DOHH2 (cell line): ENCODE measurements at regions not wholly inside any gene's neighbourhood (a gene's known extent, or its start where the extent isn't known, plus 50 kb on each side); places are given as distances from the start of the nearest gene placed in this dataset.

Experiments used
- H3F3A ChIP-seq: fragments of 200-600 bp; sonication (generic), shearing (Covaris generic); 2 replicates; pipeline ENCODE4 v1.6.0; 2016; ENCODE audit warnings: antibody characterized with exemption, mild to moderate bottlenecking; ENCODE audit not compliant: control insufficient read depth, insufficient read depth
- H3K27ac ChIP-seq: fragments of 200-600 bp; sonication (generic); 2 replicates; pipeline ENCODE4 v1.5.1; 2014; ENCODE audit warnings: low read depth, mild to moderate bottlenecking, low read length, moderate library complexity
- H3K27me3 ChIP-seq: fragments of 200-600 bp; sonication (generic); 2 replicates; pipeline ENCODE4 v1.6.1; 2014; ENCODE audit warnings: mild to moderate bottlenecking, low read length, mixed read lengths; ENCODE audit not compliant: control insufficient read depth
- H3K36me3 ChIP-seq: fragments of 200-600 bp; sonication (generic); 2 replicates; pipeline ENCODE4 v1.6.1; 2014; ENCODE audit warnings: mild to moderate bottlenecking, low read length, moderate library complexity, mixed read lengths; ENCODE audit not compliant: control insufficient read depth
- H3K4me1 ChIP-seq: fragments of 200-600 bp; sonication (generic); 2 replicates; pipeline ENCODE4 v1.6.1; 2014; ENCODE audit warnings: mild to moderate bottlenecking, low read length, mixed read lengths; ENCODE audit not compliant: control insufficient read depth
- H3K4me2 ChIP-seq: fragments of 200-600 bp; sonication (generic); 2 replicates; pipeline ENCODE4 v1.6.0; 2014; ENCODE audit warnings: mild to moderate bottlenecking, low read length, moderate library complexity
- H3K4me3 ChIP-seq: fragments of 200-600 bp; sonication (generic); 2 replicates; pipeline ENCODE4 v1.5.1; 2014; ENCODE audit warnings: mild to moderate bottlenecking, low read length, mixed read lengths
- H3K79me2 ChIP-seq: fragments of 200-600 bp; sonication (generic); 2 replicates; pipeline ENCODE4 v1.6.1; 2014; ENCODE audit warnings: mild to moderate bottlenecking, low read length, mixed read lengths; ENCODE audit not compliant: control insufficient read depth
- H3K9me2 ChIP-seq: fragments of 200-600 bp; sonication (generic); replicated peaks from 2 replicates; pipeline ENCODE4 v1.6.1; 2014; ENCODE audit warnings: mild to moderate bottlenecking, low read length, mixed read lengths; ENCODE audit not compliant: control insufficient read depth
- H3K9me3 ChIP-seq: fragments of 200-600 bp; sonication (generic); 2 replicates; pipeline ENCODE4 v1.6.1; 2014; ENCODE audit warnings: antibody characterized with exemption, low read length, mixed read lengths; ENCODE audit not compliant: control insufficient read depth, insufficient read depth
- H4K20me1 ChIP-seq: fragments of 200-600 bp; sonication (generic); 2 replicates; pipeline ENCODE4 v1.6.0; 2014; ENCODE audit warnings: low read depth, mild to moderate bottlenecking, antibody characterized with exemption, low read length, moderate library complexity; ENCODE audit not compliant: control insufficient read depth, insufficient read depth
- CTCF ChIP-seq: fragments of 200-600 bp; sonication (generic); IDR thresholded peaks from one replicate; pipeline ENCODE4 v1.5.1; 2014; ENCODE audit warnings: antibody characterized with exemption, mild to moderate bottlenecking, low read depth, low read length; ENCODE audit not compliant: poor library complexity, severe bottlenecking
- EZH2phosphoT487 ChIP-seq: fragments of 200-600 bp; sonication (generic); IDR thresholded peaks from 2 replicates; pipeline ENCODE4 v1.6.1; 2017; ENCODE audit warnings: borderline replicate concordance, mild to moderate bottlenecking, antibody characterized with exemption, low read length, moderate library complexity, mixed read lengths

GRCh38 chr3:168427156-168427555 lies 331.4 kb upstream of the GOLIM4 start:
- no peaks in the 10 kb centered on the region for H3F3A ChIP-seq
- no peaks in the 10 kb centered on the region for H3K4me1 ChIP-seq
- no peak overlapping the region for H3K4me2 ChIP-seq
- no peak for TF ChIP-seq CTCF
- TF ChIP-seq EZH2phosphoT487 = no peak
- H3K27ac ChIP-seq = no peak overlapping the region
- H3K4me3 ChIP-seq = no peak overlapping the region
- H3K79me2 ChIP-seq = no peaks in the 10 kb centered on the region
- H3K27me3 ChIP-seq = no peaks in the 10 kb centered on the region
- H3K36me3 ChIP-seq = no peaks in the 10 kb centered on the region
- no peaks in the 10 kb centered on the region for H3K9me2 ChIP-seq
- H4K20me1 ChIP-seq = no peaks in the 10 kb centered on the region
- no peaks in the 10 kb centered on the region for H3K9me3 ChIP-seq

GRCh38 chr3:168425936-168426595 lies 330.3 kb upstream of the GOLIM4 start:
- Histone ChIP-seq H3K4me1 (no peaks in the 10 kb centered on the region), H3F3A (no peaks in the 10 kb centered on the region), H3K9me3 (no peaks in the 10 kb centered on the region), H3K4me2 (no peak overlapping the region), H3K27ac (no peak overlapping the region), H3K36me3 (no peaks in the 10 kb centered on the region), H3K79me2 (no peaks in the 10 kb centered on the region), H4K20me1 (no peaks in the 10 kb centered on the region), H3K9me2 (no peaks in the 10 kb centered on the region), H3K4me3 (no peak overlapping the region), H3K27me3 (no peaks in the 10 kb centered on the region)
- no peak for TF ChIP-seq CTCF
- TF ChIP-seq EZH2phosphoT487 = no peak

- Histone ChIP-seq H3K79me2 (no peaks in the 10 kb centered on the region), H4K20me1 (no peaks in the 10 kb centered on the region), H3K4me2 (no peak overlapping the region), H3K9me2 (no peaks in the 10 kb centered on the region), H3K9me3 (no peaks in the 10 kb centered on the region), H3K4me1 (no peaks in the 10 kb centered on the region), H3K36me3 (no peaks in the 10 kb centered on the region), H3K4me3 (no peak overlapping the region), H3F3A (no peaks in the 10 kb centered on the region), H3K27ac (no peak overlapping the region), H3K27me3 (no peaks in the 10 kb centered on the region)
- TF ChIP-seq EZH2phosphoT487 = no peak
- TF ChIP-seq CTCF = no peak
Observed at GRCh38 chr3:168424059-168424734, 328.5 kb upstream of the GOLIM4 start.
